BJ (cell line): ENCODE measurements at regions not wholly inside any gene's neighbourhood (a gene's known extent, or its start where the extent isn't known, plus 50 kb on each side); places are given as distances from the start of the nearest gene placed in this dataset.

ENCODE experiments used
- CTCF ChIA-PET: fragments of 350-600 bp; formaldehyde crosslinking; extraction: SDS; loops from one replicate; lab custom pipeline; 2021; ENCODE audit warnings: antibody characterized with exemption, inconsistent platforms; lab: Yijun Ruan, JAX
- POLR2A ChIA-PET: fragments of 300-600 bp; sonication (Branson Sonifier 250); formaldehyde crosslinking; extraction: SDS; loops from one replicate; lab custom pipeline; 2021; ENCODE audit warnings: antibody characterized with exemption; lab: Charles Lee
- DNase-seq: peaks from one replicate; pipeline ENCODE4 v3.0.0-alpha.2; 2011; ENCODE audit warnings: low read depth
- H3K27me3 ChIP-seq: 2 replicates; pipeline ENCODE4 v1.6.0; 2011; ENCODE audit warnings: low read length; ENCODE audit not compliant: control insufficient read depth, insufficient read depth
- H3K36me3 ChIP-seq: 2 replicates; pipeline ENCODE4 v1.5.1; 2011; ENCODE audit warnings: low read length; ENCODE audit not compliant: control insufficient read depth, insufficient read depth
- H3K4me3 ChIP-seq: 2 replicates; pipeline ENCODE4 v1.5.1; 2011; ENCODE audit warnings: low read depth, mild to moderate bottlenecking, control low read depth, low read length
- TF ChIP-seq, protein P1 (sequence below): IDR thresholded peaks from 2 replicates; pipeline ENCODE4 v1.5.1; 2011; ENCODE audit warnings: low read depth, mild to moderate bottlenecking, control low read depth, inconsistent platforms, low read length, moderate library complexity; ENCODE audit not compliant: insufficient read depth

DNA sequence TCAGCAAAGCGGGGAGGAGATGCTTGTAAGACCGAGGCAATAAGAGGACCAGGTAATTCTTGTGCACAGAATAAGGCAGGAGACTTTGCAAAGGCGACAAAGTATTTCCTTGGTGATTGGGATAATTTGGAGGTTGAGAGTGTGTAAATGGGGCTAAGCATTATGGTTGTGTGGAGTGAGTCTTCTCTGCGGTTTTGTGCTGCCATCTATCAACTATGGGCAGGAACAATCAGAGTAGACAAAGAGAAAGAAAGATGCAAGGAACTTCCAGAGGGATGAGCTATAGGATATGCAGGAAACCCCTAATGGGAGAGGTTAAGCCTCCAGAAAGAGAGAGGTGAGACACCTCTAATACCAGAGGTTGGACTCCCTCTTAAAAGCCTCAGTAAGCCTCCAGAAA is 339.8 kb downstream of the PAPSS1 start:
- ChIA-PET POLR2A (no interaction called here), CTCF (interaction anchor here (0.6 to 1.8 kb wide), 2 partner anchors 12 to 341 kb away, joined by 4 to 7 read pairs; no protein-coding TSS in a partner anchor)
- Histone ChIP-seq H3K36me3 (no peaks in the 10 kb centered on the region), H3K4me3 (no peak overlapping the region), H3K27me3 (no peaks in the 10 kb centered on the region)
- TF ChIP-seq, protein P1, sequence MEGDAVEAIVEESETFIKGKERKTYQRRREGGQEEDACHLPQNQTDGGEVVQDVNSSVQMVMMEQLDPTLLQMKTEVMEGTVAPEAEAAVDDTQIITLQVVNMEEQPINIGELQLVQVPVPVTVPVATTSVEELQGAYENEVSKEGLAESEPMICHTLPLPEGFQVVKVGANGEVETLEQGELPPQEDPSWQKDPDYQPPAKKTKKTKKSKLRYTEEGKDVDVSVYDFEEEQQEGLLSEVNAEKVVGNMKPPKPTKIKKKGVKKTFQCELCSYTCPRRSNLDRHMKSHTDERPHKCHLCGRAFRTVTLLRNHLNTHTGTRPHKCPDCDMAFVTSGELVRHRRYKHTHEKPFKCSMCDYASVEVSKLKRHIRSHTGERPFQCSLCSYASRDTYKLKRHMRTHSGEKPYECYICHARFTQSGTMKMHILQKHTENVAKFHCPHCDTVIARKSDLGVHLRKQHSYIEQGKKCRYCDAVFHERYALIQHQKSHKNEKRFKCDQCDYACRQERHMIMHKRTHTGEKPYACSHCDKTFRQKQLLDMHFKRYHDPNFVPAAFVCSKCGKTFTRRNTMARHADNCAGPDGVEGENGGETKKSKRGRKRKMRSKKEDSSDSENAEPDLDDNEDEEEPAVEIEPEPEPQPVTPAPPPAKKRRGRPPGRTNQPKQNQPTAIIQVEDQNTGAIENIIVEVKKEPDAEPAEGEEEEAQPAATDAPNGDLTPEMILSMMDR, result no peak
- DNase-seq, result no peak

DNA sequence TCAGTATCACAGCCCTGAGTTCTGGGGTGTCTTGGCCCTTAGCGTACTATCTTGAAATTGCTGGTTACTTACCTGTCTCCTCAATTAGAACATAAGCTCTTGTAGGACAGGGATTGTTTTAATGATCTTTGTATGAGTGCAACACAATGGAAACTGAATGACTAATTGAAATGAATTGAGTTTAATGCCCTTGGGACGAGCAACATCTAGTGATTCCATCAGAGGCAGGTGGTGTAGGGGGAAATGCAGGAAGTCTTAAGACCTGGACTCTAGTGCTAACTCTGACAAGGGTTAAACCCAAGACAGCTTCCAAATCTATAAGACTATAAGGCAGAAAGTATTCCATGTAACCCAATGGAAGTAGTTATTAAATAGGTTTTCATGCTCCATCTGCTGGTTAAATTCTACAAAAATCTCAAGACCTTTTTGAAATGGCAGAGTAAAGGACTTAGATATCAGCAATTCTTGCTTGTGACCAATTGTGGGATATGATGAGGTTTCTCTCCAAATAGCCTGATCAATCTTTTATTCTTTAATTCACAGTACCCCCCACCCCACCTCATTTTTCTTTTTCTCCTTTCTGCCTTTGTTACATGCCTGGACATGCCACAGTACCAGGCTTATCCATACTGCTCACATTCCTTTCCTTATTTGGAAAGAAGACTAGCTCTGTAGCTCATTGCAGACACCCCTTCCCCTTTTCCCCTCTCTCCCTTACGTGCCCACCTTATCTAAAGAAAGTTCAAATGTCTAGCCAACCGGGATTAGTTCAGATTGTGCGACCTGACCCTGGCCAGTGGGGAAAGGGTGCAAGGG is 340.8 kb downstream of the PAPSS1 start:
- Histone ChIP-seq H3K4me3 (no peak overlapping the region), H3K27me3 (no peaks in the 10 kb centered on the region), H3K36me3 (no peaks in the 10 kb centered on the region)
- TF ChIP-seq, protein P1, result no peak
- ChIA-PET CTCF (interaction anchor here (0.6 to 1.8 kb wide), 5 partner anchors 13 to 340 kb away, joined by 3 to 7 read pairs (median 4); no protein-coding TSS in a partner anchor), POLR2A (no interaction called here)
- DNase-seq, result no peak

DNA sequence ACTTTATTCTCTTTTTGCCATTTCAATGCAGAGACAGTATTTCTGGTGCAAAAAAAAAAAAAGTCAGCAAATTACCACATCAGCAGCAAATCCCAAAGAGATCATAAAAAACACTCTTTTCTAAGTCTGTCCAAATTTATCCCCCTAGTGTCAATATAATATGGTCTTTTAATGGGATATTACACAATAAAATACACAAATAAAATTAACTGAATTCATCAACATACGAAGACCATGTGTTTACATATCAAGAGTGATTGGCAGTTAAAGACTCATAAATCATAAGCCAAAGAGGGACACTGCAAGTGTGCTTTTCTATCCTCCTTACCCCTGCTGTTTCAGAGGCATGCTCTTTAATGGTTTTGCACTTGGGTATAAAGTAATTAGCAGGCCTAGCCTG is 340.2 kb upstream of the DKK2 start:
- Histone ChIP-seq H3K27me3 (no peaks in the 10 kb centered on the region), H3K36me3 (no peaks in the 10 kb centered on the region), H3K4me3 (no peak overlapping the region)
- CTCF ChIA-PET, result no interaction called here
- no peak for DNase-seq
- POLR2A ChIA-PET, result no interaction called here
- TF ChIP-seq, protein P1, result no peak

DNA sequence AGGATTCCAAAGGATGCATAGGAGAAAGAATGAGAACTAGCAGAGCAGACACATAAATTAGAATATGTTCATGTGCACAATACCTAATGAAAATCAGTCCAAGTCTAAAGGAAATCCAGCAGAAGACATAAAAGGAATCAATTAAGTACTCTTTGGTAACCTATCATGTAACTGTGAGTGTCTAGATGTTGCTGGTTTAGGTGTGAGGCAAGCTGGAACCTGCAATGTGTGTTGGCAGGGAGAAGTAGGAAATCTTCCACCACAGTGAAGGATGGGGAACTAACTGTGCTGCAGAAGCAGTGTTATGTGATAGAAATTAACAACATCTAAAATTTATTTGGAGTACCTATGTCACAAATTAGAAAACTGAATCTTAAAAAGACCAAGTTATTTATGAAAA is 330.8 kb upstream of the DKK2 start:
- Histone ChIP-seq H3K36me3 (no peaks in the 10 kb centered on the region), H3K27me3 (no peaks in the 10 kb centered on the region; the same call in 1 of the 2 replicates), H3K4me3 (no peak overlapping the region)
- DNase-seq, result no peak
- CTCF ChIA-PET, result no interaction called here
- TF ChIP-seq, protein P1, result no peak
- POLR2A ChIA-PET, result no interaction called here

DNA sequence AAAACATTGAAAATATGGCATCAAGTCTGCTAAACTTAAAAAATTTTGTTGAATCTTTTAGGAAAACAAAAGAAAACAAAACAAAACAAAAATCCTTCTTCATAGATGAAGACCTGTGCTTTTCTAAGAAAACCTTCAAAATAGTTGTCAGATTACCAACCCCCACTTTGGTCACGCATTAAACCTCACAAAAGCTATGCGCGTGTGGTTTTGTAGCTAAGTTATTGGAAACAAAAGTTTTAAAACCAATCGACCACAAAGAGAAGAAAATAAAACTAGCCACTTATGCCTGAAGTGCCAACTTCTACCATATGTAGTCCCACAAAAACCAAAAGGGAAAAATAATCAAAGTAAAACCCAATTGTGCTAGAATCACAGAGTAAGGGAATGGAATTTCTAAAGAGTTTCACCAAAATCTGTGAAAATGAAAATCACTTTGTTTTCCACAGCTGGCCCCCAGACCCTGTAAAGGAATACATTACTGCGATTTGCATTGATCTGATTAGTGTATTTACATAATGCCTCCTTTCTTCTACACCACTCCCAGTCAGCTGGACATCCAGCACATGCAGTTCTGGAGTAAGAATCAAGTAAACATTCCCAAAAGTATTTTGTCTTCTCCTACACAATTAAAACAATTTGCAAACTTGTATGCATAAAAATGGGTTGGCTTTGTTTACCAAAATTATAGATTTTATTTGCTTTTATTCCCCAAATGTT is 330.1 kb upstream of the DKK2 start:
- ChIA-PET CTCF (no interaction called here), POLR2A (no interaction called here)
- TF ChIP-seq, protein P1, result no peak
- Histone ChIP-seq H3K27me3 (no peaks in the 10 kb centered on the region; the same call in 1 of the 2 replicates), H3K4me3 (no peak overlapping the region), H3K36me3 (no peaks in the 10 kb centered on the region)
- DNase-seq, result no peak
